ENCODE measurements at regions not wholly inside any gene's neighbourhood (a gene's known extent, or its start where the extent isn't known, plus 50 kb on each side); places are given as distances from the start of the nearest gene placed in this dataset.

DNA sequence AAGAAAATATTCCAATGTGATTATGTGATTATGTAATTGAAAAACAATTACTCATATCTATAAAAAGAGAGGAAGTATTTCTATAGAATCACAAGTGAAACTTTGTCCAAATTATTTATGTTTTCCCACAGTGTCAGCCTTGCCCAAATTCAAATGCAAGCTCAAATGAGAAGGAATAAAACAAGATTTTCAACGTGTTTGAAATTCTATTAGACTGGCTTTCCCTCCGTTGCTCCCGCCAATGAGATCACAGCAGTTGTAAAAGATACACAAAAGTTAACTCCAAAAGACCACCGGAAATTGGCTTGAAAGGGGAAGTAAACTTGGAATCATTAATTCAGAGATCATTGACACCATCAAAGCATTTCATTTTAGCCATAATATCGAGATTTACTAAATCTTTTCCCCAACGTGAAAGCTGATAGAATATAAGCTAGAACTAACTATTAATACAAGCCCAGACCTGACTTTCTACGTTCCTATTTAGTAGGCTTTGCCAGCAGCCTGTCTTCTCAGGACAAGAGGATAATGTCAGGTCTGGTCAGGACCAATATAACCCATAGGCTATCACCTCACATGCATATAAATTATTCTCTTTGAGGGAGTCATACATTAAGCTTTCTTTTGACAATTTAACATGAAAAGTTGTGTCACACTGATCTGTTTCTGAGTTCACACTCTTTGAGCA, 222.6 kb upstream of the CHAC2 start:
- no peak overlapping the region for H3K4ac ChIP-seq (ENCODE audit: low read length)
- no CpG with 5 or more reads among the region's 7 CpGs for WGBS, 2 donors (ENCODE audit: extremely low coverage in 2 of 2, insufficient read length in 2 of 2, insufficient replicate concordance in 1 of 2)
- H3K4me3 ChIP-seq (ENCODE audit: low read length in 2 of 2), result no peak overlapping the region
- H3K4me1 ChIP-seq (ENCODE audit: control insufficient read depth in 2 of 2, insufficient read depth in 1 of 2, low read depth in 1 of 2, low read length in 2 of 2), result no peaks in the 10 kb centered on the region
- H2AK5ac ChIP-seq (ENCODE audit: low read depth, low read length), result no peak overlapping the region
- H4K8ac ChIP-seq (ENCODE audit: low read depth, low read length), result no peak overlapping the region
- no peak overlapping the region for H2BK15ac ChIP-seq (ENCODE audit: low read length)
- no peak overlapping the region for H3K14ac ChIP-seq (ENCODE audit: low read length)
- H3K18ac ChIP-seq (ENCODE audit: low read length), result no peak overlapping the region
- H3K9me3 ChIP-seq (replicated peaks in 1 of 2; ENCODE audit: control insufficient read depth in 2 of 2, insufficient read depth in 1 of 2, low read depth in 1 of 2, low read length in 2 of 2), result no peaks in the 10 kb centered on the region
- H3K9ac ChIP-seq (ENCODE audit: low read depth, low read length, poor library complexity), result no peak overlapping the region
- H2BK120ac ChIP-seq (ENCODE audit: low read depth, low read length), result no peak overlapping the region
- H2AFZ ChIP-seq (ENCODE audit: low read length), result no peak overlapping the region
- H3K4me2 ChIP-seq (ENCODE audit: insufficient read depth, low read length, poor library complexity, severe bottlenecking), result no peak overlapping the region
- H3K36me3 ChIP-seq (replicated peaks in 1 of 2; ENCODE audit: control insufficient read depth in 2 of 2, insufficient read depth in 2 of 2, low read length in 2 of 2), result no peaks in the 10 kb centered on the region
- no peak overlapping the region for H3K23ac ChIP-seq (ENCODE audit: low read depth, low read length, poor library complexity)
- DNase-seq (ENCODE audit: low spot score), result no peak
- no peak overlapping the region for H2BK5ac ChIP-seq (ENCODE audit: low read length)
- no peak overlapping the region for H2BK12ac ChIP-seq (ENCODE audit: low read length)
- no peak overlapping the region for H4K91ac ChIP-seq (ENCODE audit: low read depth, low read length, poor library complexity)
- no peaks in the 10 kb centered on the region for H3K79me1 ChIP-seq (ENCODE audit: low read depth, low read length)
- no peaks in the 10 kb centered on the region for H3K27me3 ChIP-seq (ENCODE audit: control insufficient read depth in 3 of 3, insufficient read depth in 3 of 3, low read depth in 1 of 3, low read length in 3 of 3)
- H3K27ac ChIP-seq (replicated peaks; ENCODE audit: low read length), result no peak overlapping the region

- H4K91ac ChIP-seq (ENCODE audit: low read depth, low read length, poor library complexity), result no peak overlapping the region
- no peak overlapping the region for H2AFZ ChIP-seq (ENCODE audit: low read length)
- H2BK15ac ChIP-seq (ENCODE audit: low read length), result no peak overlapping the region
- H3K18ac ChIP-seq (ENCODE audit: low read length), result no peak overlapping the region
- H3K14ac ChIP-seq (ENCODE audit: low read length), result no peak overlapping the region
- H3K79me1 ChIP-seq (ENCODE audit: low read depth, low read length), result no peaks in the 10 kb centered on the region
- H3K4me2 ChIP-seq (ENCODE audit: insufficient read depth, low read length, poor library complexity, severe bottlenecking), result no peak overlapping the region
- H4K8ac ChIP-seq (ENCODE audit: low read depth, low read length), result no peak overlapping the region
- no peak for DNase-seq (ENCODE audit: low spot score)
- no CpG with 5 or more reads among the region's 1 CpG for WGBS, 2 donors (ENCODE audit: extremely low coverage in 2 of 2, insufficient read length in 2 of 2, insufficient replicate concordance in 1 of 2)
- H3K9ac ChIP-seq (ENCODE audit: low read depth, low read length, poor library complexity), result no peak overlapping the region
- no peak overlapping the region for H2BK120ac ChIP-seq (ENCODE audit: low read depth, low read length)
- no peak overlapping the region for H2BK5ac ChIP-seq (ENCODE audit: low read length)
- H3K9me3 ChIP-seq (replicated peaks in 1 of 2; ENCODE audit: control insufficient read depth in 2 of 2, insufficient read depth in 1 of 2, low read depth in 1 of 2, low read length in 2 of 2), result no peaks in the 10 kb centered on the region
- no peaks in the 10 kb centered on the region for H3K27me3 ChIP-seq (ENCODE audit: control insufficient read depth in 3 of 3, insufficient read depth in 3 of 3, low read depth in 1 of 3, low read length in 3 of 3)
- H2BK12ac ChIP-seq (ENCODE audit: low read length), result no peak overlapping the region
- H3K4me3 ChIP-seq (ENCODE audit: low read length in 2 of 2), result no peak overlapping the region
- no peak overlapping the region for H2AK5ac ChIP-seq (ENCODE audit: low read depth, low read length)
- no peaks in the 10 kb centered on the region for H3K36me3 ChIP-seq (replicated peaks in 1 of 2; ENCODE audit: control insufficient read depth in 2 of 2, insufficient read depth in 2 of 2, low read length in 2 of 2)
- no peaks in the 10 kb centered on the region for H3K4me1 ChIP-seq (ENCODE audit: control insufficient read depth in 2 of 2, insufficient read depth in 1 of 2, low read depth in 1 of 2, low read length in 2 of 2)
- H3K27ac ChIP-seq (replicated peaks; ENCODE audit: low read length), result no peak overlapping the region
- no peak overlapping the region for H3K23ac ChIP-seq (ENCODE audit: low read depth, low read length, poor library complexity)
- H3K4ac ChIP-seq (ENCODE audit: low read length), result no peak overlapping the region
Measured at GRCh38 chr2:53543083-53543482, 224.5 kb upstream of the CHAC2 start.

DNA sequence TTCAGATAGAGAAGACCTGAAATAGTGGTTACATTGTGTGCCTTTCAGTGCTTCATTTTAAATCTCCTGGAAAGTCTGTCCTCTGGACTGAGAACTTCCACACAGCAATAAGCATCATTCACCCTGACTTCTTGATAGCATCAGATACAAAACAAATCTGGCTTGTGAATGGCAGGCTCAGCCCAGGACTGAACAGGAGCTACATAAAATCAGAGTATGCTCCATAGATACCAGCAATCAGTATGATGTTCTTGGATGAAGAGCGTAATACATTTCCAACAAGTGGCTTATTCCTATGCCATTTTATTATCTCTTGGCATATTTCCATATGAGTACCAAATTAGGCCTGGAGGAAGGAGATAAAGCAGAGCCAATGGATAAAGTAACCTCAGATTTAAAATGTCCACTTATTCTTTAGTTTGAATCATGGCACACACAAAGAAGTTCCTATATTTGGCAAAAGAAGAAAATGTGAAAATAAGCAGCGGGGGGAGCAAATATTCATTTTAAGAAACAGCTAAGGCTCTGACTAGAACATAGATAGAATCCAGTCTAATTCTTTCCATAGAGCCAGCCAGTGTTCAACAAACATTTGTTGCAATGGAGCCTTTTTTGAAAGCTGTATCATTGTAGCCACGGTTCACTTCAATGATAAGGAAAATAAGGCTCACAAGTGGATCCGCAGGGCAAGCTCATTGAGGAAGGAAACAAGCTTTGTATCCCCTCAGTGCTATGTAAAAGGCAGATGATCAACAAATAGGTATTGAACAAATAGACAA, 230.8 kb upstream of the CHAC2 start:
- H3K27ac ChIP-seq (replicated peaks; ENCODE audit: low read length), result no peak overlapping the region
- H4K91ac ChIP-seq (ENCODE audit: low read depth, low read length, poor library complexity), result no peak overlapping the region
- no peak overlapping the region for H3K18ac ChIP-seq (ENCODE audit: low read length)
- H3K27me3 ChIP-seq (ENCODE audit: control insufficient read depth in 3 of 3, insufficient read depth in 3 of 3, low read depth in 1 of 3, low read length in 3 of 3), result no peaks in the 10 kb centered on the region
- no peak overlapping the region for H2BK5ac ChIP-seq (ENCODE audit: low read length)
- no peaks in the 10 kb centered on the region for H3K9me3 ChIP-seq (replicated peaks in 1 of 2; ENCODE audit: control insufficient read depth in 2 of 2, insufficient read depth in 1 of 2, low read depth in 1 of 2, low read length in 2 of 2)
- H2BK120ac ChIP-seq (ENCODE audit: low read depth, low read length), result no peak overlapping the region
- H3K79me1 ChIP-seq (ENCODE audit: low read depth, low read length), result no peaks in the 10 kb centered on the region
- H3K4ac ChIP-seq (ENCODE audit: low read length), result no peak overlapping the region
- H2BK15ac ChIP-seq (ENCODE audit: low read length), result no peak overlapping the region
- H3K14ac ChIP-seq (ENCODE audit: low read length), result no peak overlapping the region
- no peaks in the 10 kb centered on the region for H3K4me1 ChIP-seq (ENCODE audit: control insufficient read depth in 2 of 2, insufficient read depth in 1 of 2, low read depth in 1 of 2, low read length in 2 of 2)
- no peak overlapping the region for H4K8ac ChIP-seq (ENCODE audit: low read depth, low read length)
- H3K9ac ChIP-seq (ENCODE audit: low read depth, low read length, poor library complexity), result no peak overlapping the region
- H2BK12ac ChIP-seq (ENCODE audit: low read length), result no peak overlapping the region
- H2AK5ac ChIP-seq (ENCODE audit: low read depth, low read length), result no peak overlapping the region
- H3K23ac ChIP-seq (ENCODE audit: low read depth, low read length, poor library complexity), result no peak overlapping the region
- DNase-seq (ENCODE audit: low spot score), result no peak
- no peak overlapping the region for H2AFZ ChIP-seq (ENCODE audit: low read length)
- no peak overlapping the region for H3K4me2 ChIP-seq (ENCODE audit: insufficient read depth, low read length, poor library complexity, severe bottlenecking)
- H3K4me3 ChIP-seq (ENCODE audit: low read length in 2 of 2), result no peak overlapping the region
- H3K36me3 ChIP-seq (replicated peaks in 1 of 2; ENCODE audit: control insufficient read depth in 2 of 2, insufficient read depth in 2 of 2, low read length in 2 of 2), result no peaks in the 10 kb centered on the region
- no CpG with 5 or more reads among the region's 4 CpGs for whole genome bisulfite sequencing, 2 donors (ENCODE audit: extremely low coverage in 2 of 2, insufficient read length in 2 of 2, insufficient replicate concordance in 1 of 2)

DNA sequence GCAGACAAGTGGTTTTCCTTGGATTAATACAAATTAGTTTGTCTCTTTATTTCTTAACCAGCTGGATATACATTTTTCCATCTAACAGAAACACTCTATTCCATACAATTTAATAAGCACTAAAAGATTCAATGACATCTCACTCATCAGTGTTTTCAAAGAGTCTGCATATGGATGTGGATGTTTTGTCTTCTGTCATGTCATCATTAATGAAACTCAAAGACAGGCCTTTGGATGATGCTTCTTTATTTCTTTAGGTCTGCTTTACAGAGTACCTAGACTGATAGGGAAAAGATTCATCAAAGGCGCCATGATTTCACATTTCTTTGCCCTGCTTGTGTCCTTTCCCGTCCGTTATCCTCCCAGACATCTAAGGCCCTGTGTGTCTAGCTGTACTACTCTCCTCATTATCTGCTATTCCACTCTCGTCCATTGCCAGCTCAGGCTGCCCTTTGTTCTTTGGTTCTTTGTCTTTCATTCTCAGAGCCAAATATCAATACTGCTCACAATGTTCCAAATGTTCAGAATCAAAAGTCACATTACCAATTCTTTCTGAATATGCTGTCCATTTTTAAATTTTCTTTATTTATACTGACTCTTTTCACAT, 232.3 kb upstream of the CHAC2 start:
- Histone ChIP-seq H3K27me3 (ENCODE audit: control insufficient read depth in 3 of 3, insufficient read depth in 3 of 3, low read depth in 1 of 3, low read length in 3 of 3) (no peaks in the 10 kb centered on the region), H2BK15ac (ENCODE audit: low read length) (no peak overlapping the region), H2AFZ (ENCODE audit: low read length) (no peak overlapping the region), H4K8ac (ENCODE audit: low read depth, low read length) (no peak overlapping the region), H3K4me3 (ENCODE audit: low read length in 2 of 2) (no peak overlapping the region), H2BK120ac (ENCODE audit: low read depth, low read length) (no peak overlapping the region), H3K4ac (ENCODE audit: low read length) (no peak overlapping the region), H3K4me1 (ENCODE audit: control insufficient read depth in 2 of 2, insufficient read depth in 1 of 2, low read depth in 1 of 2, low read length in 2 of 2) (no peaks in the 10 kb centered on the region), H3K14ac (ENCODE audit: low read length) (no peak overlapping the region), H3K9me3 (replicated peaks in 1 of 2; ENCODE audit: control insufficient read depth in 2 of 2, insufficient read depth in 1 of 2, low read depth in 1 of 2, low read length in 2 of 2) (no peaks in the 10 kb centered on the region), H3K36me3 (replicated peaks in 1 of 2; ENCODE audit: control insufficient read depth in 2 of 2, insufficient read depth in 2 of 2, low read length in 2 of 2) (no peaks in the 10 kb centered on the region), H3K23ac (ENCODE audit: low read depth, low read length, poor library complexity) (no peak overlapping the region), H3K27ac (replicated peaks; ENCODE audit: low read length) (no peak overlapping the region), H3K9ac (ENCODE audit: low read depth, low read length, poor library complexity) (no peak overlapping the region), H3K18ac (ENCODE audit: low read length) (no peak overlapping the region), H2AK5ac (ENCODE audit: low read depth, low read length) (no peak overlapping the region), H3K4me2 (ENCODE audit: insufficient read depth, low read length, poor library complexity, severe bottlenecking) (no peak overlapping the region), H4K91ac (ENCODE audit: low read depth, low read length, poor library complexity) (no peak overlapping the region), H2BK5ac (ENCODE audit: low read length) (no peak overlapping the region), H2BK12ac (ENCODE audit: low read length) (no peak overlapping the region), H3K79me1 (ENCODE audit: low read depth, low read length) (no peaks in the 10 kb centered on the region)
- no peak for DNase-seq (ENCODE audit: low spot score)
- no CpG with 5 or more reads among the region's 4 CpGs for WGBS, 2 donors (ENCODE audit: extremely low coverage in 2 of 2, insufficient read length in 2 of 2, insufficient replicate concordance in 1 of 2)

All from neuronal stem cell (in vitro differentiated cells).